ENCODE measurements at regions not wholly inside any gene's neighbourhood (a gene's known extent, or its start where the extent isn't known, plus 50 kb on each side); places are given as distances from the start of the nearest gene placed in this dataset.

- DNase-seq: no peak
Measured at GRCh38 chr9:108688676-108689075, 167.1 kb downstream of the ACTL7B start.

DNA sequence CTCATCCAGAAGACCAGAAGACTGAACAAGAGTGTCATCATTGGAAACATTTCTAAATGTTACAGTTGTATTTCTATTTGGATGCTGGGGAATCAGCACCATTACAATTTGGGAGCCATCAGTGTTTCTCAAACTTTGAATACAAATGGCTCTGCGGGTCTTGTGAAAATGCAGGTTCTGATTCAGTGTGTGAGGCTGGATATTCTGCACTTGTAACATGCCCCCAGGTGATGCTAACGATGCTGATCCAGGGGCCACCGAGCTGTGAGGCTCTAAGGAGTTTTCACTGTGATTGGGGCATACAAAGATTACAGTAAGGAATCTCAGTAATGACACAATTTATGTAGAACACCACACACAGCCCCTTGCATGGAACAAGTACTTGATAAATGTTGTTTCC lies 167.7 kb downstream of the ACTL7B start:
- no peak for DNase-seq
- TF ChIP-seq GATA1 (IDR thresholded peaks at IDR 0.05; ENCODE audit: low read depth, low read length) (no peak), POLR2A (IDR thresholded peaks at IDR 0.05; ENCODE audit: low read length) (no peak)

More at GRCh38 chr9:108688676-108689075, 167.1 kb downstream of the ACTL7B start:
- TF ChIP-seq GATA1 (IDR thresholded peaks at IDR 0.05; ENCODE audit: low read depth, low read length): no peak
- no peak for TF ChIP-seq POLR2A (IDR thresholded peaks at IDR 0.05; ENCODE audit: low read length)

DNA sequence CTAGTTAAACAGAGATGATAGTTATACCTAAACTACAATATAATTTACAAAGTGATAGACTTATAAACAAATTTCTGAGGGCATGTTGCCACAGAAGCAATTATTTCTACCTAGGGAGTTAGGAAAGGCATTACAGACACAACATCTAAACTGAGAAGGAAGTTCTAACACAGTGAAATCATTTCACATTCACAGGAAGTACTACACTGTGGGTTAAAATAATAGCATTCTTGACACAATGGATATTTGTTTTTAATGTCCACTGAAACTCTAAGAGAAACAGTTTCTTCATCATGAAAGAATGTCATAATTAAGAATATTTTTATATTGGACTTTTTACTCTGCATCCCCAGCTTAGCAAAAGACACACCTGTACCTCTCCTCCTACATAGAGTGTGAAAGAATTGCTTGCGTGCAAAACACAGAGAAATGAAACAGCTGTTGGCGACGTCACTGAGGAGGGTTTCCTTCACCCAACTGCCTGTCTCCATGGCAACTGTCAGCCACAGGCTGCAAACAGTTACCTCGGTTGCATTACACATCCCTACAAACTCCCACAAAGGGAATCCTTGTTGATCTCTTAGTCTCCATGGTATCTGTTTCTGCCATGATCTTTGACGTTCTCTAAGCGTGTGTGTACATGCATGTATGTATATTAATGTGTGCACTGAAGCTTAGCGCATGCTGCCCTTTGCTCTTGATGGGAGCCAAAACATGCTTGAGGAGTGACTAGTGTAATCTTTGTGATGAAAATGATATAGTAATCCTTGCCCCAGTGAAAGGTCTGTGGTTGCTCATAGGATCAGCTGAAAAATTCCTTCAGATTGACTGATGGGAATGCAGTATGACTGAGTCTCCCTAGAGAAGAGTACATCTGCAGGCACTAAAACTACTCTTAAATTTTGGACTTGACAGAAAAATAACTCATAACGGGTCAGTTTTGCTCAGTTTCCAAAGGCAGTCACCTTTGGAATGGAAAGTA lies 168.5 kb downstream of the ACTL7B start:
- no peak for DNase-seq
- TF ChIP-seq GATA1 (IDR thresholded peaks at IDR 0.05; ENCODE audit: low read depth, low read length) (no peak), POLR2A (IDR thresholded peaks at IDR 0.05; ENCODE audit: low read length) (no peak)

GRCh38 chr9:108684288-108685025 lies 171.3 kb downstream of the ACTL7B start:
- TF ChIP-seq POLR2A (IDR thresholded peaks at IDR 0.05; ENCODE audit: low read length): no peak
- no peak for TF ChIP-seq GATA1 (IDR thresholded peaks at IDR 0.05; ENCODE audit: low read depth, low read length)
- DNase-seq: no peak

DNA sequence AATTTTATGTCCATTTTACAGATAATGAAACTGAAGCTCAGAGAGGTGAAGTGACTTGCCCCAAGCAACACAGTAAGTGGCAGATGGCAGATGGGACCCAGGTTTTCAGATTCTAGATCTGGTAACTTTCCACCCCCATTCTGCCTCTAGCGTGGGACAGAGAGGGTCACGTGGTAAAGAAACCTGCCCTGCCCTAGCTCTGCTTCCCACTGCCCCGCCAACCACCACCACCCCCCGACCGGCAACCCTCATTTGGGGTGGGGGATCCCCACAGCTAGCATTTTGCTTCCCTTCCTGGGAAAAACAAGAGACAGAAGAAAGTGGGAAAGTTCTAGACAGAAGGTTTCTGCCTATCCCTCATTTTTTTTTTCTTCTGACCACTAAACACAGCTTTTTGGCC lies 172.5 kb downstream of the ACTL7B start:
- TF ChIP-seq POLR2A (IDR thresholded peaks at IDR 0.05; ENCODE audit: low read length) (no peak), GATA1 (IDR thresholded peaks at IDR 0.05; ENCODE audit: low read depth, low read length) (no peak)
- DNase-seq: no peak

DNA sequence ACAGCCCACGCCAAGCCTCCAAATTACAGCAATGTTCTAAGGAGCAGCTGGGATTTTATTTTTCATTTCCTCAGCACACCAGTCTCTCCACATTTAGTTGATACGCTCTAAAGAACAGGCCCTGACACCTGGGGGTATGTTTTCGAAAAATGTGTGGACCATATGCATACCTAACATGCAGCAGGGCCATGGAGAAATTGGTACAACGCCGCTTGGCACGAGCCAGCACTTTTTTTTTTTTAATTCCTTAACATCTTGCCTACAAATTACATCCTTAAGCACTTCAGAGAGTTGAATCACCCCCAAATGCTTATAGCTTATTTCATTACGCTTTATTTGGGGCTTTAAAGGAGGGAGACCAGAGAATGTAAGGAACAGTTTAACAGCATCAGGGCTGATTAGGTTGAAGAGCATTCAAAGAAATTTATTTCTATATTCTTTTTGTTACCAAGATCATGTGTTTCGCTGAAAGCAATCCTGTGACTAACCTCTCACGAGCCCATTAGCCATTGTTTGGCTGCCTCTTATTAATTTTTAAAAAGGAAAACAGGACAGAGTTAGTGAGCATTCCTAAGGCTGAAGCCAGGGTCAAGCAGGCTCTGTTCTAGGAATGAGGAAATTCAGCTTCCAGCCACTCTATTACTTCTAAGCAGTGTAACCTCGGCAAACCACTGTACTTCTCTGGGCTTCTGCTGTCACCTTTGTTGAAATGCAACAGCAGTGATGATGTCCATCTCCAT lies 173.8 kb downstream of the ACTL7B start:
- TF ChIP-seq GATA1 (IDR thresholded peaks at IDR 0.05; ENCODE audit: low read depth, low read length) (no peak), POLR2A (IDR thresholded peaks at IDR 0.05; ENCODE audit: low read length) (no peak)
- no peak for DNase-seq

DNA sequence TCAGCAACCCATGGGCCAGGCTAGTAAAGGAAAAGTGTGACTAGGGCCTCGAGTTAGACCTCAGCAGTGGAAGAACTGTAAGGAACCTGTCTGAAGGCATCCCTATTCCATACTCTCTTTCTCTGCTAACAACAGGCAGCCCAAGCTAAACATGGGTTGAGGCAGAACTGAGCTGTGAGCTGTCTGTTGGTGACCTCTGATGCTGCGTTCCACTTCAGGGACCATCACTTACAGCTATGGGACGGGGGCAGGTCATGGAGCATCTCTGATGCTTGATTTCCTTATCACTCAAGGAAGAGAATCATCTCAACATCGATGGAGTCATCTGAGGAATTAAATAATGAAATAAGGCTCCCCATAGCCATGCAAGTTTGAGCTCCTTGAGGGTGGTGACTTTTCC lies 174.8 kb downstream of the ACTL7B start:
- TF ChIP-seq GATA1 (IDR thresholded peaks at IDR 0.05; ENCODE audit: low read depth, low read length) (no peak), POLR2A (IDR thresholded peaks at IDR 0.05; ENCODE audit: low read length) (no peak)
- DNase-seq: no peak

DNA sequence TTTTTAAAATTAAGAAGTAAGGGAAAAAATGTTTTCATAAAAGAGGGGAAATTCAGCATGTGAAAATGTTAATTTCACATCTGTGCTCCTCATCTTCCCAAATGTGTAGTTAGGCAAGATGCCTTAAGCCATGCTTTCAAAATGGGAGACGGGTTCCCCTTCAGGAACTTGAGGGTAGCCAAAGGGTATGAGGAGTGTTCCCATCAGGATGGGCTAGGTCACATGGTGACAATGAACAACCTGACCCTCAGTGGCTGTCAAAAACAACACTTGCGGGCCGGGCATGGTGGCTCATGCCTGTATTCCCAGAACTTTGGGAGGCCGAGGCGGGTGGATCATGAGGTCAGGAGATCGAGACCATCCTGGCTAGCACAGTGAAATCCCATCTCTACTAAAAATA lies 178.0 kb downstream of the ACTL7B start:
- no peak for TF ChIP-seq POLR2A (IDR thresholded peaks at IDR 0.05; ENCODE audit: low read length)
- TF ChIP-seq GATA1 (IDR thresholded peaks at IDR 0.05; ENCODE audit: low read depth, low read length): no peak

DNA sequence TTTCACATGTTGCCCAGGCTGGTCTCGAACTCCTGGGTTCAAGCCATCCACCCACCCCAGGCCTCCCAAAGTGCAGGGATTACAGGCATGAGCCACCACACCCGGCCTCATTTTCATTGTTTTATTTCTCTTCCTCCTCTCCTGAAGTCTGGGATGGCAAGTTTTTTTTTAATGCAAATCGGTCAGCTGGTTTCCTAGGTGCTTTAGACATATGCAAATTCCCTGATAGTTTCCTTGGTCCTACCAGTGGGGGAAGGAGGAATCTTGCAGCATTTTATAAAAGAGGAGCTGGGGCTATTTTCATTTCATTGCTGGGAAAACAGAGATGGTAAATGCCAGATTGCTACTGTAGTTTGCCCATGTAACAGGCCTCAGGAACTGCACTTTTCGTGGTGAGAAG lies 179.4 kb downstream of the ACTL7B start:
- TF ChIP-seq POLR2A (IDR thresholded peaks at IDR 0.05; ENCODE audit: low read length) (no peak), GATA1 (IDR thresholded peaks at IDR 0.05; ENCODE audit: low read depth, low read length) (no peak)
- no peak for DNase-seq

More for the DNA sequence above, 178.0 kb downstream of the ACTL7B start:
- DNase-seq: no peak

DNA sequence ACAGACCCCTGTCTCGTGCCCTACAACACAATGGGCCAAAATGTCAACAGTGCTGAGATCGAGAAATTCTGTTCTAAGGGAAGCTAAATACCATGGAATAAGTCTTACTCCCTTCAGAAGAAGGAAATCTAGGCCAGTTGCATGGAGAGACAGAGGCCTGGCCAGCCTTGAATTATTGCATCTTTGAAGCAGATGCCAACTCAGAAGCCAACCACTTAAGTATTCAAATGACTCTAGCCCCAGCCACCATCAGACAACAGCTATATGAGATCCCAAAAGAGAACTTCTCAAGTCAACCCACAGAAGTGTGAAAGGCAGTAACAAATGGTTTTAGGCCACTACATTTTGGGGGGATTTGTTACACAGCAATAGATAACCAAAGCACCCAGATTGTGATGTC lies 180.1 kb downstream of the ACTL7B start:
- TF ChIP-seq POLR2A (IDR thresholded peaks at IDR 0.05; ENCODE audit: low read length) (no peak), GATA1 (IDR thresholded peaks at IDR 0.05; ENCODE audit: low read depth, low read length) (no peak)
- no peak for DNase-seq

GRCh38 chr9:108674766-108675530 lies 180.8 kb downstream of the ACTL7B start:
- no peak for DNase-seq
- TF ChIP-seq GATA1 (IDR thresholded peaks at IDR 0.05; ENCODE audit: low read depth, low read length): no peak
- TF ChIP-seq POLR2A (IDR thresholded peaks at IDR 0.05; ENCODE audit: low read length): no peak

DNA sequence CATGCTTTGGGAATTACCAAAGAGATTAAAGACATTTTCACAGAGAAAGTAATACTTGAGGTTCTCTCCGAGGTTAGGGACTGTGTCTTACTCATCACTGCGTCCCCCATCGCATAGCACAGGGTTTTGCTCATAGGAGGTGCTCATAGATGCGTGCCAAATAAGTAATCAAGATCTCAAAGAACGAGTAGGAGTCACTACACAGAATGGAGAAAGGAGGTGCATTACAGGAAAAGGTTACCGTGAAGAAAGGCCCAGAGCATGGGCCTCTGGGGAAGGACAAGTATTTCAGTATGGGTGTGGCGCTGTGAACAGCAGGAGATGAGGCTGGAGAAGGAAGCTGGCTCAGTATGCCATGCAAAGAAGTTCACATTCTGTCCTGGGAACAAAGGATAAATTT lies 182.4 kb downstream of the ACTL7B start:
- DNase-seq: no peak

More for the DNA sequence above, 182.4 kb downstream of the ACTL7B start:
- TF ChIP-seq GATA1 (IDR thresholded peaks at IDR 0.05; ENCODE audit: low read depth, low read length): no peak

All from erythroblast (primary cell).